ENCODE measurements at regions not wholly inside any gene's neighbourhood (a gene's known extent, or its start where the extent isn't known, plus 50 kb on each side); places are given as distances from the start of the nearest gene placed in this dataset.
"Not testable (repeated sequence)": the region's sequence is repeated elsewhere in the genome, so short reads cannot be mapped to it uniquely, and the experiment has no call there.

GRCh38 chr15:87672309-87673288, 583.9 kb downstream of the NTRK3 start:
- no peak for DNase-seq

GRCh38 chr15:87671289-87671688, 585.2 kb downstream of the NTRK3 start:
- no peak for DNase-seq

GRCh38 chr15:87669846-87670245, 586.7 kb downstream of the NTRK3 start:
- DNase-seq = no peak

- not testable (repeated sequence) for DNase-seq
These were observed 587.6 kb downstream of the NTRK3 start for GRCh38 chr15:87668768-87669564.

GRCh38 chr15:87667643-87668042, 588.9 kb downstream of the NTRK3 start:
- DNase-seq = no peak

- no peak for DNase-seq
These were observed 594.0 kb downstream of the NTRK3 start for GRCh38 chr15:87662575-87662974.

- DNase-seq = no peak
These were observed 594.8 kb downstream of the NTRK3 start for GRCh38 chr15:87661454-87662355.

- no peak for DNase-seq
These were observed 596.0 kb downstream of the NTRK3 start for GRCh38 chr15:87660251-87661129.

- no peak for DNase-seq
These were observed 600.2 kb downstream of the NTRK3 start for GRCh38 chr15:87656372-87656771.

- no peak for DNase-seq
These were observed 602.9 kb downstream of the NTRK3 start for GRCh38 chr15:87653646-87654045.

- no peak for DNase-seq
These were observed 607.4 kb downstream of the NTRK3 start for GRCh38 chr15:87649175-87649574.

GRCh38 chr15:87648278-87648677, 608.3 kb downstream of the NTRK3 start:
- no peak for DNase-seq

- no peak for DNase-seq
These were observed 610.8 kb downstream of the NTRK3 start for GRCh38 chr15:87645723-87646122.

- DNase-seq = not testable (repeated sequence)
These were observed 613.5 kb downstream of the NTRK3 start for GRCh38 chr15:87642997-87643396.

- no peak for DNase-seq
These were observed 617.1 kb downstream of the NTRK3 start for GRCh38 chr15:87639305-87640011.

- no peak for DNase-seq
These were observed 617.9 kb downstream of the NTRK3 start for GRCh38 chr15:87638554-87639083.

GRCh38 chr15:87634361-87634760, 622.2 kb downstream of the NTRK3 start:
- DNase-seq = no peak

GRCh38 chr15:87633525-87633924, 623.0 kb downstream of the NTRK3 start:
- peak; percentile 1 for DNase-seq

- DNase-seq = no peak
These were observed 624.2 kb downstream of the NTRK3 start for GRCh38 chr15:87632364-87632763.

- DNase-seq = no peak
These were observed 624.8 kb downstream of the NTRK3 start for GRCh38 chr15:87631775-87632174.

GRCh38 chr15:87631093-87631492, 625.4 kb downstream of the NTRK3 start:
- DNase-seq = no peak
